IMR-90 (cell line): ENCODE measurements at regions not wholly inside any gene's neighbourhood (a gene's known extent, or its start where the extent isn't known, plus 50 kb on each side); places are given as distances from the start of the nearest gene placed in this dataset.

Experiments
- ATAC-seq: fragments of 200-7000 bp; cut with Tn5 transposase; 2 replicates; pipeline ENCODE4 v1.9.1; 2020; ENCODE audit warnings: low read depth, mild to moderate bottlenecking, moderate library complexity
- BruUV-seq: library from RNA; stranded (reverse); fragments of 400-500 nt; replicated peaks from 2 replicates; lab custom pipeline; 2021; lab: Mats Ljungman, UMichigan
- CTCF ChIA-PET: fragments of 300-600 bp; formaldehyde crosslinking; extraction: SDS; loops from one replicate; lab custom pipeline; 2021; ENCODE audit warnings: antibody characterized with exemption; lab: Yijun Ruan, JAX
- POLR2A ChIA-PET: fragments of 300-600 bp; sonication (Branson Sonifier 250); formaldehyde crosslinking; loops from one replicate; lab custom pipeline; 2022; ENCODE audit warnings: antibody characterized with exemption; ENCODE audit not compliant: unreplicated experiment; lab: Charles Lee
- DNase-seq: peaks from one replicate; pipeline ENCODE4 v3.0.0; 2013
- H2AFZ ChIP-seq: replicated peaks from 2 replicates; pipeline ENCODE3; 2013; ENCODE audit warnings: low read length, mild to moderate bottlenecking; ENCODE audit not compliant: poor library complexity
- H2AK5ac ChIP-seq: 2 replicates; pipeline ENCODE4 v1.6.1; 2013; ENCODE audit warnings: low read depth, low read length, inconsistent platforms
- H2AK9ac ChIP-seq: replicated peaks from 2 replicates; pipeline ENCODE3; 2013; ENCODE audit warnings: mild to moderate bottlenecking, low read depth, low read length, moderate library complexity; ENCODE audit not compliant: poor library complexity
- H2BK120ac ChIP-seq: 2 replicates; pipeline ENCODE4 v1.6.1; 2013; ENCODE audit warnings: low read depth, low read length, inconsistent platforms
- H2BK15ac ChIP-seq: 3 replicates; pipeline ENCODE4 v1.6.1; 2013; ENCODE audit warnings: low read depth, low read length, inconsistent platforms
- H2BK20ac ChIP-seq: 2 replicates; pipeline ENCODE4 v1.6.1; 2013; ENCODE audit warnings: low read depth, mild to moderate bottlenecking, inconsistent platforms, low read length, moderate library complexity
- H2BK5ac ChIP-seq: 2 replicates; pipeline ENCODE4 v1.6.1; 2013; ENCODE audit warnings: mild to moderate bottlenecking, low read depth, low read length, inconsistent platforms; ENCODE audit not compliant: poor library complexity, severe bottlenecking
- H3K14ac ChIP-seq: replicated peaks from 2 replicates; pipeline ENCODE4 v1.6.1; 2013; ENCODE audit warnings: low read depth, low read length, inconsistent platforms
- H3K18ac ChIP-seq: 2 replicates; pipeline ENCODE4 v1.6.1; 2013; ENCODE audit warnings: low read depth, low read length, control low read depth
- H3K23ac ChIP-seq: 2 replicates; pipeline ENCODE4 v1.6.1; 2013; ENCODE audit warnings: low read depth, low read length, inconsistent platforms
- H3K27ac ChIP-seq: 2 replicates; pipeline ENCODE4 v1.5.1; 2013; ENCODE audit warnings: mild to moderate bottlenecking, control low read depth, low read length; ENCODE audit not compliant: insufficient read depth
- H3K27me3 ChIP-seq: 2 replicates; pipeline ENCODE4 v1.6.1; 2013; ENCODE audit warnings: low read length; ENCODE audit not compliant: control insufficient read depth, insufficient read depth
- H3K36me3 ChIP-seq: 2 replicates; pipeline ENCODE4 v1.6.1; 2013; ENCODE audit warnings: low read length, mixed read lengths; ENCODE audit not compliant: control insufficient read depth, insufficient read depth
- H3K4ac ChIP-seq: 2 replicates; pipeline ENCODE4 v1.6.1; 2013; ENCODE audit warnings: low read depth, low read length, inconsistent platforms
- H3K4me1 ChIP-seq: 2 replicates; pipeline ENCODE4 v1.6.1; 2013; ENCODE audit warnings: low read length, mixed read lengths; ENCODE audit not compliant: control insufficient read depth, insufficient read depth
- H3K4me2 ChIP-seq: 2 replicates; pipeline ENCODE4 v1.6.1; 2013; ENCODE audit warnings: low read depth, mild to moderate bottlenecking, control low read depth, low read length, moderate library complexity
- H3K4me3 ChIP-seq: 2 replicates; pipeline ENCODE4 v1.5.1; 2013; ENCODE audit warnings: low read depth, mild to moderate bottlenecking, control low read depth, low read length, moderate library complexity; ENCODE audit not compliant: insufficient read depth
- H3K56ac ChIP-seq: 2 replicates; pipeline ENCODE4 v1.6.1; 2013; ENCODE audit warnings: low read length, inconsistent platforms; ENCODE audit not compliant: insufficient read depth; ENCODE audit errors: extremely low read depth
- H3K79me1 ChIP-seq, 2 experiments: 2 replicates each; pipeline ENCODE4 v1.6.1; 2013; ENCODE audit warnings: low read length in 2 of 2, inconsistent platforms in 1 of 2, low read depth in 1 of 2
- H3K9ac ChIP-seq: 2 replicates; pipeline ENCODE4 v1.6.1; 2013; ENCODE audit warnings: low read depth, low read length, control low read depth
- H3K9me1 ChIP-seq: 2 replicates; pipeline ENCODE4 v1.6.1; 2013; ENCODE audit warnings: low read length, inconsistent platforms; ENCODE audit not compliant: insufficient read depth
- H3K9me3 ChIP-seq: 2 replicates; pipeline ENCODE4 v1.6.1; 2013; ENCODE audit warnings: low read length; ENCODE audit not compliant: control insufficient read depth, insufficient read depth
- H4K20me1 ChIP-seq: 2 replicates; pipeline ENCODE4 v1.6.1; 2013; ENCODE audit warnings: low read length, inconsistent platforms; ENCODE audit not compliant: insufficient read depth
- H4K5ac ChIP-seq: 2 replicates; pipeline ENCODE4 v1.6.1; 2013; ENCODE audit warnings: mild to moderate bottlenecking, low read depth, low read length, control low read depth
- H4K8ac ChIP-seq, 2 experiments: 2 replicates each; pipeline ENCODE4 v1.6.1; 2013; ENCODE audit warnings: low read depth in 2 of 2, low read length in 2 of 2, control low read depth in 1 of 2, inconsistent platforms in 1 of 2
- H4K91ac ChIP-seq: 2 replicates; pipeline ENCODE4 v1.6.1; 2013; ENCODE audit warnings: low read depth, low read length, inconsistent platforms; ENCODE audit not compliant: insufficient read depth
- BHLHE40 ChIP-seq: fragments of 150-350 bp; IDR thresholded peaks from 2 replicates; pipeline ENCODE4 v1.6.1; 2016; ENCODE audit warnings: mild to moderate bottlenecking, low read depth, low read length
- CEBPB ChIP-seq: IDR thresholded peaks from 2 replicates; pipeline ENCODE4 v1.6.1; 2012; ENCODE audit warnings: low read depth, low read length, improper control_type of control experiment
- CHD1 ChIP-seq: IDR thresholded peaks from 2 replicates; pipeline ENCODE4 v1.6.1; 2012; ENCODE audit warnings: low read depth, low read length, improper control_type of control experiment
- CTCF ChIP-seq: conservative IDR thresholded peaks from 2 replicates; pipeline ENCODE4 v1.5.1; 2012; ENCODE audit warnings: mild to moderate bottlenecking, low read depth, low read length, improper control_type of control experiment
- ELK1 ChIP-seq: fragments of 150-350 bp; IDR thresholded peaks from 2 replicates; pipeline ENCODE4 v1.6.1; 2016; ENCODE audit warnings: low read depth, mild to moderate bottlenecking, low read length, moderate library complexity, borderline replicate concordance
- FOS ChIP-seq: fragments of 150-350 bp; IDR thresholded peaks from 2 replicates; pipeline ENCODE4 v1.6.1; 2016; ENCODE audit warnings: low read depth, low read length
- MAFK ChIP-seq: IDR thresholded peaks from 2 replicates; pipeline ENCODE4 v1.6.1; 2012; ENCODE audit warnings: low read depth, low read length, improper control_type of control experiment
- MAZ ChIP-seq: IDR thresholded peaks from 2 replicates; pipeline ENCODE4 v1.6.1; 2012; ENCODE audit warnings: low read depth, mild to moderate bottlenecking, low read length, improper control_type of control experiment, moderate library complexity, borderline replicate concordance
- MXI1 ChIP-seq: IDR thresholded peaks from 2 replicates; pipeline ENCODE4 v1.6.1; 2012; ENCODE audit warnings: low read depth, mild to moderate bottlenecking, low read length, moderate library complexity, borderline replicate concordance
- NFE2L2 ChIP-seq: fragments of 150-350 bp; IDR thresholded peaks from 2 replicates; pipeline ENCODE4 v1.6.1; 2016; ENCODE audit warnings: low read depth, mild to moderate bottlenecking, low read length
- POLR2A ChIP-seq: IDR thresholded peaks from 2 replicates; pipeline ENCODE4 v1.6.1; 2012; ENCODE audit warnings: mild to moderate bottlenecking, low read depth, low read length
- RAD21 ChIP-seq: IDR thresholded peaks from 2 replicates; pipeline ENCODE4 v1.6.1; 2012; ENCODE audit warnings: low read length, improper control_type of control experiment
- RCOR1 ChIP-seq: IDR thresholded peaks from 2 replicates; pipeline ENCODE4 v1.6.1; 2012; ENCODE audit warnings: mild to moderate bottlenecking, low read length, improper control_type of control experiment; ENCODE audit not compliant: insufficient replicate concordance
- RFX5 ChIP-seq: IDR thresholded peaks from 2 replicates; pipeline ENCODE4 v1.8.0; 2012; ENCODE audit warnings: low read depth, mild to moderate bottlenecking, low read length, moderate library complexity
- SMC3 ChIP-seq: fragments of 150-350 bp; IDR thresholded peaks from 2 replicates; pipeline ENCODE4 v1.6.1; 2016; ENCODE audit warnings: low read depth, mild to moderate bottlenecking, antibody characterized with exemption, low read length, moderate library complexity
- USF2 ChIP-seq: fragments of 150-350 bp; IDR thresholded peaks from 2 replicates; pipeline ENCODE4 v1.6.1; 2017; ENCODE audit warnings: mild to moderate bottlenecking, antibody characterized with exemption, low read length, low read depth
- WGBS, 2 experiments: methylation state at CpG; one replicate each; pipeline versions ENCODE4 v1.1.5 to v1.1.7; 2013; ENCODE audit warnings: missing lambda C conversion rate in 2 of 2; ENCODE audit not compliant: insufficient read length in 1 of 2; ENCODE audit errors: extremely low coverage in 2 of 2; 5-methylcytosine and 5-hydroxymethylcytosine counted together
- dilution Hi-C: fragments of 300-500 bp; cut with HindIII; formaldehyde crosslinking; loops from one replicate; pipeline ENCODE4 v1.14.3; 2018; ENCODE audit warnings: low sequenced_read_pairs; ENCODE audit not compliant: unreplicated experiment
- in situ Hi-C: fragments of 300-500 bp; cut with MboI; formaldehyde crosslinking; loops from 3 replicates; pipeline ENCODE4 v1.14.3; 2019; ENCODE audit warnings: low sequenced_read_pairs, inconsistent platforms, mixed read lengths
- intact Hi-C: fragments of 100-400 bp; cut with micrococcal nuclease; formaldehyde crosslinking; loops from 2 replicates; pipeline ENCODE4 v1.10.0; 2022

- H3K9ac ChIP-seq, result no peak overlapping the region
- intact Hi-C loops, result no loop called here
- H3K4me3 ChIP-seq, result no peak overlapping the region
- ChIA-PET CTCF (no interaction called here), POLR2A (no interaction called here)
- H3K23ac ChIP-seq, result no peak overlapping the region
- no peaks in the 10 kb centered on the region for H3K4me1 ChIP-seq
- H3K18ac ChIP-seq, result no peak overlapping the region
- H2BK120ac ChIP-seq, result no peak overlapping the region
- in situ Hi-C loops, result no loop called here
- TF ChIP-seq POLR2A (no peak), RCOR1 (no peak), MAFK (no peak), CHD1 (no peak), CEBPB (no peak), RAD21 (no peak), FOS (no peak), SMC3 (no peak), MAZ (no peak), CTCF (no peak), BHLHE40 (no peak), NFE2L2 (no peak), MXI1 (no peak), USF2 (no peak), RFX5 (no peak), ELK1 (no peak)
- no TSS peak for BruUV-seq
- no peaks in the 10 kb centered on the region for H3K36me3 ChIP-seq
- peaks cover 10% of the 10 kb centered on the region for H3K27me3 ChIP-seq
- ATAC-seq, result no peak
- H2AK5ac ChIP-seq, result no peak overlapping the region
- no peaks in the 10 kb centered on the region for H3K9me3 ChIP-seq
- no peak overlapping the region for H3K56ac ChIP-seq
- WGBS, 2 experiments, result no CpG with 5 or more reads among the region's 2 CpGs
- no peaks in the 10 kb centered on the region; the same call in 1 of the 2 replicates for H3K9me1 ChIP-seq
- no peak overlapping the region for H4K5ac ChIP-seq
- dilution Hi-C loops, result no loop called here
- H4K20me1 ChIP-seq, result no peaks in the 10 kb centered on the region
- no peak overlapping the region for H4K91ac ChIP-seq
- H2AK9ac ChIP-seq, result no peak overlapping the region
- no peak overlapping the region for H3K4ac ChIP-seq
- no peak overlapping the region for H3K14ac ChIP-seq
- no peak overlapping the region for H3K27ac ChIP-seq
- H2BK20ac ChIP-seq, result no peak overlapping the region
- H2BK5ac ChIP-seq, result no peak overlapping the region
- H4K8ac ChIP-seq, result no peak overlapping the region
- no peak overlapping the region for H2BK15ac ChIP-seq
- H2AFZ ChIP-seq, result no peak overlapping the region
- peak; percentile 13 for DNase-seq
- no peaks in the 10 kb centered on the region for H3K79me1 ChIP-seq
- no peak overlapping the region for H3K4me2 ChIP-seq
Measured at GRCh38 chr12:105769486-105769885, 369.3 kb downstream of the NUAK1 start.
